Vagina (tissue), 2 donors: ENCODE measurements at regions not wholly inside any gene's neighbourhood (a gene's known extent, or its start where the extent isn't known, plus 50 kb on each side); places are given as distances from the start of the nearest gene placed in this dataset.

Source experiments
- DNase-seq, 2 donors: peaks; one replicate each; pipeline ENCODE4 v3.0.0-alpha.2; 2017; ENCODE audit errors: extremely low spot score in 2 of 2
- H3K27ac ChIP-seq: fragments of 200-600 bp; sonication (generic); one replicate; pipeline ENCODE4 v1.5.1; 2019
- H3K27me3 ChIP-seq: fragments of 200-600 bp; sonication (generic); one replicate; pipeline ENCODE4 v1.5.1; 2019
- H3K36me3 ChIP-seq, 2 donors: fragments of 200-600 bp; sonication (generic); one replicate each; pipeline ENCODE4 v1.5.1; 2017 to 2019
- H3K4me1 ChIP-seq: fragments of 200-600 bp; sonication (generic); one replicate; pipeline ENCODE4 v1.5.1; 2019
- H3K4me3 ChIP-seq, 2 donors: fragments of 200-600 bp; sonication (generic); 1 replicate in 1 of 2; 2 replicates in 1 of 2; pipeline ENCODE4 v1.5.1; 2016 to 2019
- H3K9me3 ChIP-seq: fragments of 200-600 bp; sonication (generic); one replicate; pipeline ENCODE4 v1.5.1; 2019
- POLR2A ChIP-seq, 2 donors: fragments of 450-650 bp; IDR thresholded peaks; one replicate each; pipeline ENCODE4 v1.6.1; 2017; ENCODE audit warnings: antibody characterized with exemption in 2 of 2, mild to moderate bottlenecking in 2 of 2, moderate library complexity in 2 of 2
- POLR2AphosphoS5 ChIP-seq, 2 donors: sonication (generic); formaldehyde crosslinking; IDR thresholded peaks; one replicate each; pipeline ENCODE4 v1.9.0; 2017; ENCODE audit warnings: antibody characterized with exemption in 2 of 2, mild to moderate bottlenecking in 2 of 2, low read depth in 1 of 2; ENCODE audit not compliant: insufficient read depth in 1 of 2
- intact Hi-C: fragments of 100-400 bp; cut with DNase I; formaldehyde crosslinking; loops from one replicate; pipeline ENCODE4 v1.15.1; 2023
- TF ChIP-seq, protein P1 (sequence below), 3 experiments: fragments of 450-650 bp in 2 of 3; fragments of 200-600 bp in 1 of 3; sonication (generic) in 1 of 3; IDR thresholded peaks; one replicate each; pipeline ENCODE4 v1.5.1; 2017 to 2019; ENCODE audit warnings: antibody characterized with exemption in 3 of 3, mild to moderate bottlenecking in 2 of 3, moderate library complexity in 2 of 3

DNA sequence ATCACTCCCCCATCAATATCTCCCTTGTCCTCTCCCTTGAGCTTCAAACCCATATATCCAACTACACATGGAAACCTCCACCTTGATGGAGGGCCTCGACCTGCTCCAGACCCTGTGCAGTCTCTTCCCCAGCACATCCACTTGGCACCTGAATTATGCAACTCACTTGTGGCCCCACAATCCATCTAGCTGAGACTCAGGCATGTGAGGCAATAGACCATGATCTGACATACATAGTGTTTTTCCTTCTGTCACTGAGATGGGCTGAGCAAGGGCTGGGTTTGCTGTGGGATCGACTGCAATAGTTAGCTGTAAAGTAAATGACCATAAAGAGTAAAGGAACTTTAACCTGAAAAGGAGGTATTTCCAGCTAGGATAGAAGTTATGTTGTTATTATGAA is 172.9 kb upstream of the RAD23B start:
- H3K27me3 ChIP-seq = no peaks in the 10 kb centered on the region
- no peak overlapping the region for H3K4me3 ChIP-seq
- DNase-seq = peak in 1 of 2 donors; percentile 70
- no peaks in the 10 kb centered on the region for H3K4me1 ChIP-seq
- TF ChIP-seq POLR2AphosphoS5 (IDR thresholded peaks at IDR 0.05; ENCODE audit: insufficient read depth in 1 of 2, low read depth in 1 of 2) (no peak), POLR2A (IDR thresholded peaks at IDR 0.05) (no peak)
- TF ChIP-seq, protein P1, sequence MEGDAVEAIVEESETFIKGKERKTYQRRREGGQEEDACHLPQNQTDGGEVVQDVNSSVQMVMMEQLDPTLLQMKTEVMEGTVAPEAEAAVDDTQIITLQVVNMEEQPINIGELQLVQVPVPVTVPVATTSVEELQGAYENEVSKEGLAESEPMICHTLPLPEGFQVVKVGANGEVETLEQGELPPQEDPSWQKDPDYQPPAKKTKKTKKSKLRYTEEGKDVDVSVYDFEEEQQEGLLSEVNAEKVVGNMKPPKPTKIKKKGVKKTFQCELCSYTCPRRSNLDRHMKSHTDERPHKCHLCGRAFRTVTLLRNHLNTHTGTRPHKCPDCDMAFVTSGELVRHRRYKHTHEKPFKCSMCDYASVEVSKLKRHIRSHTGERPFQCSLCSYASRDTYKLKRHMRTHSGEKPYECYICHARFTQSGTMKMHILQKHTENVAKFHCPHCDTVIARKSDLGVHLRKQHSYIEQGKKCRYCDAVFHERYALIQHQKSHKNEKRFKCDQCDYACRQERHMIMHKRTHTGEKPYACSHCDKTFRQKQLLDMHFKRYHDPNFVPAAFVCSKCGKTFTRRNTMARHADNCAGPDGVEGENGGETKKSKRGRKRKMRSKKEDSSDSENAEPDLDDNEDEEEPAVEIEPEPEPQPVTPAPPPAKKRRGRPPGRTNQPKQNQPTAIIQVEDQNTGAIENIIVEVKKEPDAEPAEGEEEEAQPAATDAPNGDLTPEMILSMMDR (IDR thresholded peaks at IDR 0.05) = no peak
- H3K27ac ChIP-seq = no peak overlapping the region
- H3K9me3 ChIP-seq = no peaks in the 10 kb centered on the region
- intact Hi-C loops = no loop called here
- no peaks in the 10 kb centered on the region for H3K36me3 ChIP-seq

DNA sequence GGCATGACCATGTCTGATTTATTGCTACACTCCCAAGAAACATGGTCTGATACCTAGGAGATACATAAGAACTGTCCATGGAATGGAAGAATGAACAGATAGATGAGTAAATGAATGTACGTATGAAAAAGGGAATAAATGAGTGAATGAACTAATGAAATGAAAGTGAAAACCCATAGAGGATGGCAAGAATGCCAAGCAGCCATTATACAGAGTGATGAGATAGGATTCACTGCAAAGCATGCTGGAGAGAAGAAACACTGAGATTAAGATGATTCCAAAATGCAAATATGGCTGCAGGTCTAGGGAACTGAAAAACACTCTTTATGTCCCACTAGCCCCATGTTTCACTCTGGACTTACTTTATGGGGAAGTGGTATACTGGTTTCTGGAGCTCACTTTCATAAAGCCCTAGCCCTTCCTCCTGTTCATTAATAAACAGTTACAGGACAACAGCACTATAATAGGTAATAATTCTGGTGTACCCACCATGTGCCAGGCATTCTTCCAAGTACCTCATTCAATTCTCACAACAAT is 170.3 kb upstream of the RAD23B start:
- intact Hi-C loops = no loop called here
- Histone ChIP-seq H3K27ac (no peak overlapping the region), H3K4me1 (no peaks in the 10 kb centered on the region), H3K9me3 (no peaks in the 10 kb centered on the region), H3K36me3 (no peaks in the 10 kb centered on the region), H3K27me3 (no peaks in the 10 kb centered on the region), H3K4me3 (no peak overlapping the region)
- no peak for DNase-seq
- TF ChIP-seq, protein P1 (IDR thresholded peaks at IDR 0.05) = no peak
- TF ChIP-seq POLR2A (IDR thresholded peaks at IDR 0.05) (no peak), POLR2AphosphoS5 (IDR thresholded peaks at IDR 0.05; ENCODE audit: insufficient read depth in 1 of 2, low read depth in 1 of 2) (no peak)

DNA sequence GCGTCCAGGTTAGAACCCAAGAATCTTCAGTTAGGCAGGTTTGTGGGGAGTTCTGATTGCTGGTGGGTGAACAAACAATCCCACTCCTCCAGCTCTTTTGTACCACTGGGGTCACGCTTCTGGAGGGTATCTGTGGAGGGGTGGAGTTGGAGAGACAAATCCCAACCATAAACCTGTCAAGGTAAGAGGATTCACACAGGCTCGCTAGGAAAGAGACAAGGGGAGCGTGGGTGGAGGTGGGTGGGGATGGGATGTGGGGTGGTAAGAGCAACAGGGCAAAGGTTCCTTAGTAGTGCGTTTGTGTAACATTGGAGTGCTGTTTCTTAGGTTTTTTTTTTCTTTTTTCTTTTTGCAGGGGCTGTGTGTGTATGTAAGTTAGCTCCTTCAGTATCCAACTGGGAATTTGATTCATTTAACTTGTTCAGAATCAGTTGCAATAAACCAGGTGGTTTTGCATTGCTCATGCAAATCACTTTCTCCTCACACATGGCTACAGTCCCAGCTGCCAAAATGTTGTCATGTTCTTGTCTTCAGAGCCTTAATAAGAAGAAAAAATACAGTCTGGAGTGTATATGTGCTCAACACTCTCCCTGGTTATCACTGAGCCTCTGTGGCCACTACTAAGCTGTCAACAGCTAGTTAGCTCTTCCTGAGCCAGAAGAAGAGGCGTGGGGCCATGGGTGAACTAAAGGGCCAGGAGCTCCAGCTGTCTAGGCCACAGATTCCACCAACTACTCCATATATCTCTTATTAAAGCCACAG is 164.0 kb upstream of the RAD23B start:
- intact Hi-C loops = no loop called here
- H3K4me3 ChIP-seq = no peak overlapping the region
- TF ChIP-seq, protein P1 (IDR thresholded peaks at IDR 0.05) = no peak
- TF ChIP-seq POLR2AphosphoS5 (IDR thresholded peaks at IDR 0.05; ENCODE audit: insufficient read depth in 1 of 2, low read depth in 1 of 2) (no peak), POLR2A (IDR thresholded peaks at IDR 0.05) (no peak)
- H3K36me3 ChIP-seq = no peaks in the 10 kb centered on the region
- H3K4me1 ChIP-seq = no peaks in the 10 kb centered on the region
- H3K27me3 ChIP-seq = no peaks in the 10 kb centered on the region
- no peaks in the 10 kb centered on the region for H3K9me3 ChIP-seq
- no peak for DNase-seq
- H3K27ac ChIP-seq = no peak overlapping the region

DNA sequence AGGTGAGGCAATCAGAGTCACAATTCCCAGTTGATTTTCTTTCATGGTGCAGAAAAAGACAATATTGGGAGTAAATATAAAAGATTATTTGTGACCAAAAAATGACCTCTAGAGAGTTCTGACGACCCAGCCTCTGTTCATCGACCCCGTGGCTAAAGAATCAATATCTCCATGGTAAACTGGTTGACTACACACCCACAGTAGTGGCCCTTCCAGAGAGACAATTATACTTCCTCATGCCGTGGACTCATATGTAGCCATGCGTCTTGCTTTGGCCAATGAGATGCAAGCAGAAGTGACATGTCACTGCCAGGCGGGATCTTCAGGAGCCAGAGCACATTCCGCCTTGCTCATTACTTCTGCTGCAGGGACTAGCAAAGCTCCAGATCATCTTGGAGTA is 163.3 kb upstream of the RAD23B start:
- Histone ChIP-seq H3K9me3 (no peaks in the 10 kb centered on the region), H3K36me3 (no peaks in the 10 kb centered on the region), H3K4me1 (no peaks in the 10 kb centered on the region), H3K27ac (no peak overlapping the region), H3K27me3 (no peaks in the 10 kb centered on the region), H3K4me3 (no peak overlapping the region)
- no peak for DNase-seq
- TF ChIP-seq, protein P1 (IDR thresholded peaks at IDR 0.05) = no peak
- no peak for TF ChIP-seq POLR2A (IDR thresholded peaks at IDR 0.05)
- no peak for TF ChIP-seq POLR2AphosphoS5 (IDR thresholded peaks at IDR 0.05; ENCODE audit: insufficient read depth in 1 of 2, low read depth in 1 of 2)
- intact Hi-C loops = no loop called here

DNA sequence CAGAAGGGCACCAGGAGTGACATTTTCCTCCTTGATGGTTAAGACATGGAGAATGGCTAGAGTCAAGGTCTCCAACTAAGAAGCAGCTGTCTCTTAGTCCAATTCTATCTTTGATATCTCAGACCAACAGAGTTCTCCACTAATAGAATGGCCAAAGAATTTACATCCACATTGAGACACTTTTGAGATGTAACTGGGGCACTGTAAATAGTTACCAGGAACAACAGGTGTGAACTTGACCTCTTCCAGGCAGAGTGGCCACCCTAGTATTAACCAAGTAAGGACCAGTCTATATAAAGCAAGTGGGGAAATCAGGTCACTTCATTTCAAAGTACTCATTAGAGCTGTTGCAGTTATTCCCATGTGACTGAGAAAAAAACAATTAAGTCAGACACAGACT is 159.7 kb upstream of the RAD23B start:
- H3K4me1 ChIP-seq = no peaks in the 10 kb centered on the region
- no peak for TF ChIP-seq POLR2A (IDR thresholded peaks at IDR 0.05)
- no peak for TF ChIP-seq POLR2AphosphoS5 (IDR thresholded peaks at IDR 0.05; ENCODE audit: insufficient read depth in 1 of 2, low read depth in 1 of 2)
- TF ChIP-seq, protein P1 (IDR thresholded peaks at IDR 0.05) = no peak
- H3K27ac ChIP-seq = no peak overlapping the region
- H3K4me3 ChIP-seq = no peak overlapping the region
- H3K27me3 ChIP-seq = no peaks in the 10 kb centered on the region
- no peaks in the 10 kb centered on the region for H3K36me3 ChIP-seq
- intact Hi-C loops = no loop called here
- no peak for DNase-seq
- H3K9me3 ChIP-seq = no peaks in the 10 kb centered on the region
